ENCODE measurements at regions not wholly inside any gene's neighbourhood (a gene's known extent, or its start where the extent isn't known, plus 50 kb on each side); places are given as distances from the start of the nearest gene placed in this dataset.

DNA sequence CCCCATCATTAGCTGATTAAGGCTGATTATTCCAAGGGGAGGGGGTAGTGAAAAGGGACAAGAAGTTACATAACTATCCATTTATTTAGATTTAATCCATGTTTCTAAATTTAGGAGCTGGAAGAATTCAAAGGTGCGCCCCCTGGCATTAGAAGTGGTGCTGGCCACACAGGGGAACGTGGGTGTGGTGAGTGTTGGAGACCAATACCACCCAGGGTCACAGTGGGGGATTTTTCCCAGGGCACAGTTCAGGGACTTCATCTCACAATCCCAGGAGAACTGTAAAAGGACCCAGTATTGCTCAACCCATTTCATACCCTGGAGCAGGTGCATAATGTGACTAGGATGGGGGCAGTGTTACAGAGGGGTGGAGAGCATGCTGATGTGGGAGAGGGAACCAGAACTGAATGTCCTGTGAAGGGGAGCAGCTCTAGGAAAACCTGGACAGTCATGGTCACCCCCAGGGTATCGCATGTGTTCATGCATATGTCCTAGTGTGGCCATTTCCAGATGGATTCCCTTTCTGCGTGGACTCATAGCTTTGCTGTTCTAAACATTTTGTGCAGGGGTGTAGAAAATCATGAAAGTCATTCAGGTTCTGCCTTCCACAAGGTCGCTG, 110.3 kb downstream of the LSM3 start:
- no peak for DNase-seq

DNA sequence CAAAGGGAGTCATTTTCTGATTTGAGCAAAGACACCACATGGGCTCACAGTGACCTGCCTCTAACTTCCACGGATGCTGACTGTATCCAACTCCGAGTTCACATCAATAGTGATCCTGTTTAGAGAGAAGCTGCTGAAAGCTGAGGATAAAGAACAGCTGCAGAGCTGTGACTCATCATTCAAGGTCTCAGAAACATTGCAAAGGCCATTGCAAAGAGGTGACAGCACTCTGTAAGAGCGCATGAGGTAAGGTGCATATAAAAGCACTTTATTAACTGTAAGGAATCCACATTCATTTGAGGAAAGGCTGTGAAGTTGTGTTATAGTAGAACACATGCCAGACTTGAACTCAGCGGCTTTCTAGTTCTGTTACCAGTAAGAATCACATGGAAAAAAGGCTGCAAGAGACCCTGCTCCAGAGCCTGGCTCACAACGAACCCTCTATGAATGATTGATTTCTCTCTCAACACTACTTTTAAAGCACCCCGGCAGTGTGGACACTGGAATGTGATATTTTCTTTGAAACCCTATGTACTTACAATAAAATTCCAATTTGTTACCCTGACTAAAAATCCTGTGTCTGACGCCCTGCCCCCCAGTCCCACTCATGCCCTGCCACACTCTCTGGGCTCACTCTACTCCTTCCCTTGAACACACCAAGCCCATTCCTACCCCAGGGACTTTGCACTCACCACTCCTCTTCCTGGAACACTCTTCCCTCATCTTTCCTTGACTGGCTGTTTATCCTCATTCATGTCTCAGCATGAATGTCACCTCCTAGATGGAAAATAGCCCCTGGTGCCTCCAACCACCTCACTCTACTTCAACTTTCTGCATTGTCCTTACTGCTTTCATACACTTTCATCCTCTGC, 111.2 kb downstream of the LSM3 start:
- no peak for DNase-seq

DNA sequence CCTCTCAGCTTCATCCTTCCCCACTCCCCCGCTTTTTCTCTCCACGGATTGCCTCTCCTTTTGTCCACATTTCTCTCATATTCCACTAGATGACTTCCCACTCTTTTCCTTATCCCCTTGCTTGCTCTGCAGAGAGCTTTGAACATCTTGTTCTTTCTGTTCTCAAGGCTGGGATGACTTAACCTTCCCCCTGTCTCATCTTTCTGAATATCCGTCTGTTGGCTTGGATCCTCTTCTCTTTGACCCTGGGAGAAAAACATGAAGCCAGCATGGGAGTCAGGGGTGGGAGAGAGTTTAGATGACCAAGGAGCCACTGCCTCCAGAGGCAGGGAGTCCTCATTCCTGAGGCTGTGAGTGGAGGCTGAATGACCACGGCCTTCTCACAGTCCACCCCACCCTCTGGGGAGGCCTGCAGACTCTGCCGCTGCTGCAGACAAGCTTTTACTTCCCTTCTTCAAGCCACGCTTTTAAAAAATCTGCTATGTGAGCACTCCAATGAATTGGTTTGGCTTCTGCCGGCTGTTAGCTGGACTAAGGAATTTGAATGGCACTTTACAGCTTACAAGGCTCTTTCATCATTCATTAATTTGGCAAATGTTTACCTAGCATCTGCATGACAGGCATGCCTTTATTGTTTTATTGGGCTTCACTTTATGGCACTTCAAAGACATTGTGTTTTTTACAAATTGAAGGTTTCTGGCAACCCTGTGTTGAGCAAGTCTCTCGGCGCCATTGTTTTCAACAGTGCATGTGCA, 111.6 kb upstream of the SLC6A6 start:
- DNase-seq, result no peak

DNA sequence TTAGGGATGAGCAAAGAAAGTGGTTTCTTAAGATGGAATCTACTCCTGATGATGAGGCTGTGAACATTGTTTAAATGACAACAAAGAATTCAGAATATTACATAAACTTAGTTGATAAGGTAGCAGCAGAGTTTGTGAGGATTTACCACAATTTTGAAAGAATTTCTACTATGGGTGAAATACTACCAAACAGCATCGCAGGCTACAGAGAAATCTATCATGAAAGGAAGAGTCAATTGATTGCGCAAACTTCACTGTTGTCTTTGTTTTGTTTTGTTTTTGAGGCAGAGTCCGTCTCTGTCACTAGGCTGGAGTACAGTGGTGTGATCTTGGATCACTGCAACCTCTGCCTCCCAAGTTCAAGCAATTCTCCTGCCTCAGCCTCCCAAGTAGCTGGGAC, 107.4 kb upstream of the SLC6A6 start:
- no peak for DNase-seq

DNA sequence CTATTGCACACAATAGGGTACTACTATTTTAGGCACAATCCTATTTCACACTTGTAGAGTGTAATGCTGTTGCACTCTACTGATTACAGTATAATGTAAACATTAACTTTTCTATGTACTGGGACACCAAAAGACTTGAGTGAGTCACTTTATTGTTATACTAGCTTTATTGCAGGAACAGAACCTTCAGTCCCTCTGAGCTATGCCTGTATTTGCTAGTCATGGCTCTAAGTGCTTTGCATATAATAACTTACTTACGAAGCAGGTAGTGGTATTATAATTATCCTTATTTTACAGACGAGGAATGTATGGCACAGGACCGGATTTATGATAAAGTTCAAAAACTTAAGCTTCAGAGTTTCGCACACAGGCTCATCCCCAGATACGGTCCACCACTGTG, 106.6 kb upstream of the SLC6A6 start:
- DNase-seq, result no peak

DNA sequence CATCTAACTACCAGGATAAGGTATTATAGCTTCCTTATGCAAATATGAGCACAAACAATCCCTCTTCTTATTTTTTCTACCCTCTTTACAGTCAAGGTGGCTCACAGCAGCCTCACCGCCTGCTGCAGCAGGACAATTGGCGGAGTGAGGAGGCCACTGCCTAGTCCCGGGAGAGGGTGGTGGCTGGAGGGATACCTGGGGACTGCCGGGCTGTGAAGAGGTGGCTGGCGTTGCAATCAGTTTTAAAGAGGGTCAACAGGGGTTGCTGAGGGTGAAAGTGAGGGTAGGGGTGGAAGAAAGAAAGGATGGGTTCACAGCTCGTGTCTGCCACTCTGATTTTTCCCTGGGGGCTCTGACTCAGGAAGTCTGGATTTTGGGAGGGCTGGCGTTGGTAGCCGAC, 105.1 kb upstream of the SLC6A6 start:
- no peak for DNase-seq

DNA sequence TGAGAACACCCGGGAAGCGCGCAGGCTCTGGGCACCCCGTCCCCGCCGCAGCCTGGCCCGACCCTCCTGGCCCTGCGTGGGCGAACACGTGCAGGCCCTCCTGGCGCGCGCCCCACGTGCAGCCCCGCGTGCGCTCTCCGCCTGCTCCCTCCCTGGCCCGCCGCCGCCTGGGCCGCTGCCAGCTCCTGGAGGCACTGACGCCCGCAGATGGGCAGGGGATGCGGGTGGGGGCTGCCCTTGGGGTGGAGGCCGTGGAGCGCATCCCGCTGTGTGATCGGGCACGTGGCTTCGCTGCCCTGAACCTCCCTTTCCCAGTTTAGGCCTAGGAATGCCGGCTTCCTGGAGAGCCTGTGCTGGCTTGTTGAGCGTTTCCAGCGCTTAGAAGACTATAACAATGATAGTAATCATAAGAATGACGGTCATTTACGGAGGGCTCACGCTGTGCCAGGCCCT, 104.6 kb upstream of the SLC6A6 start:
- DNase-seq, result no peak

DNA sequence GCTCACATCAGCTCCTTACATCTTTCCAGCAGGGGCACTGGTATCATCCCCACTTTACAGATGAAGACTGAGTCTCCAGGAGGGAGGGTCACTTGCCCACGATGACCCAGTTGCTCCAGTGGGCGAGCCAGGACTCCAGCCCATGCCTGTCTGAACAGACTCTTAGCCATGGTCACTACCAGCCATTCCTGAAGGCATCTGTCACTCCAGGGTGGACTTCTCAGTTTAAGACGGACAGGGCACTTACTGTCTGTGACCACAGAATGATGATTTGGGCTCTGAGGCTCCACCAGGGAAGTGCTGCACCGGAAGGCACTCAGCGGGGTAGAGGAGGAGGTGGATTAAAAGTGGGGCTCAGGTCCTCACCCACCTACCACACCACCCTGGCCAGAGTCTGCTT, 104.0 kb upstream of the SLC6A6 start:
- DNase-seq, result no peak

DNA sequence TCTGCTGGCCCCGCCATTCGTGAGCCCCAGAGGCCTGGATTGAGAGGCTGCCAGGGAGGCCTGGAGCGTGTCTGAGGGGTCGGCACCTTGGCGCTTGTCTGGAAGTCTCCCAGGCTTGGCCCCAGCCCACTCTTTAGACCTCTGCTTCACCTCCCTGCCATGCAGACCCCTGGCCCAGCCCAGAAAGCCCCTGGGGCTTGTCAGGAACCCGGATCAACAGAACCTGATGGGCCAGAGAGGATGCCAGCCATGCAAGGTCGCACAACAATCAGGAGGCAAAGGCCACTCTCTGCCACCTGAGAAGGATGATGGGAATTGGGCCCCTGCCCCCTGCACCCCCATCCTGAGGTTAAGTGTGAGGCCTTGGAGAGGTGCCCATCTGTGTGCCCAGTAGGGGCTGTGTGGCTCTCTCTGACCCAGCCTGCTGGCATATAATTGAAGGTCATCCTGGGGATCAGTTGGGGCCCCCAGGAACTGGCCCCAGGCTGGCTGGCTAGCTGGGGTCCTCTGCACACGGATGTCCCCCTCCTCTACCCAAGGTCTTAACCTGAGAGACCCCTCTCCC, 103.3 kb upstream of the SLC6A6 start:
- DNase-seq, result no peak

DNA sequence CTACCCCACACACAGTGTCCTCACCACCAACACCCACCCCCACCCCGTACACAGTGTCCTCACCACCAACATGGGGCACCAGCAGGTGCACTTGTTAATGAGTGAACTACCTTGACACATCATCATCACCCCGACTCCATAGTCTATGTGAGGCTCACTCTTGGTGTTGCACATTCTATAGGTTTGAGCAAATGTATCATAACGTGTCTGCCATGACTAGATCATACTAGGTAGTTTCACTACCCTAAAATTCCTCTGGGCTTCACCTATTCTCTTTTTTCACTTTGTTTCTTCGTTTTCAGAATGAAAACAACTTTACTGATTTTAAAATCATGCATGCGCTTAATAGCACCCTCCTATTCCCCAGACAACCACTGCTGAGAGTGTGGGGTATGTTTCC, 102.6 kb upstream of the SLC6A6 start:
- DNase-seq, result no peak

DNA sequence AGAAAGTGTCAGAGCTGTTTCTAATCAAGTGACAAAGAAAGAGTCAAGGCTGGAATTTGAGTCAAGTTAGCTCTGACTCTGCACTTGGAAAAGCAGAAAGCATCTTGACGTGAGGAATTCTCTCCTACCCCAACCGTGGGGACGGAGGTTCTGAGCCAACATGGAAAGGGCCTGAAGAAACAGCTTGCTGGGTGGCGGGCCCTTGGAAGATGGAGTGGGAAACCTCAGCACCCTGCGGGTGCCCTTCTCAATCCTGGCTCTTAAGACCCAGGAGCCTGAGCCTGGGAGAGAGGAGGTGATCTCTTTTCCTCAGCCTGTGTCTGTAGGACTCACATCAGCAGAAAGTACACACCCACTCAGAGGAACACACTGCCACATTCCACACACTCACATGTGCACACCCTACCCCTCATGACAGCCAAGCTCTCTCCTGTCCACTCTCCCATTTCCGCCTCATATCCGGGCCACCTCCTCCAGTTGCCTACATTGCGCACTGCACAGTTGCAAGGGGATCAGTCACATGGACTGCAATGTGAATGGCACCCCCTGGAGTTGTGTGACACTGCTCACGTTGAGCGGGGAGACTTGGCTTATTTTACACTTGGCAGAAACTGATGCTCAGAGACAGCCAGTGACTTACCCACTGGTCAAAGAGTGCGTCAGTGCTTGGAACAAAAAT, 101.5 kb upstream of the SLC6A6 start:
- no peak for DNase-seq

DNA sequence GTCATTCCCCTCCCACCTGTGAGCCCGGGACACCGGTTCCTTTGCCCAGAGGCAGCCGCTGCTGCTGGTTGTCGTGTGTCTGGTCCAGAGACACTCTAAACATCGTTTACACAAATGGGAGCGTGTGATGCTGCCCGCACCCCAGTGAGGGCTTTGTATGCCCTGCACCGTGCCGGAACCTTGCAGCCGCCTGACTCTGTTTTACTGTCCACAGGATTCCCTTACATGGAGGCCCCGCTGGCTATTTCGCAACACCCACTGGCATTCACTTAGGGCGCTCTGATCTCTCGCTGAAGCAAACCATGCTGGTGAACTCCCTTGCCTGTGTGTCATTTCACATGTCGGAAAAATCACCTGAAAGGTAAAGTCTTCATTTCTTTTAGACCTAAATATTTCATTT, 100.8 kb upstream of the SLC6A6 start:
- DNase-seq, result no peak

DNA sequence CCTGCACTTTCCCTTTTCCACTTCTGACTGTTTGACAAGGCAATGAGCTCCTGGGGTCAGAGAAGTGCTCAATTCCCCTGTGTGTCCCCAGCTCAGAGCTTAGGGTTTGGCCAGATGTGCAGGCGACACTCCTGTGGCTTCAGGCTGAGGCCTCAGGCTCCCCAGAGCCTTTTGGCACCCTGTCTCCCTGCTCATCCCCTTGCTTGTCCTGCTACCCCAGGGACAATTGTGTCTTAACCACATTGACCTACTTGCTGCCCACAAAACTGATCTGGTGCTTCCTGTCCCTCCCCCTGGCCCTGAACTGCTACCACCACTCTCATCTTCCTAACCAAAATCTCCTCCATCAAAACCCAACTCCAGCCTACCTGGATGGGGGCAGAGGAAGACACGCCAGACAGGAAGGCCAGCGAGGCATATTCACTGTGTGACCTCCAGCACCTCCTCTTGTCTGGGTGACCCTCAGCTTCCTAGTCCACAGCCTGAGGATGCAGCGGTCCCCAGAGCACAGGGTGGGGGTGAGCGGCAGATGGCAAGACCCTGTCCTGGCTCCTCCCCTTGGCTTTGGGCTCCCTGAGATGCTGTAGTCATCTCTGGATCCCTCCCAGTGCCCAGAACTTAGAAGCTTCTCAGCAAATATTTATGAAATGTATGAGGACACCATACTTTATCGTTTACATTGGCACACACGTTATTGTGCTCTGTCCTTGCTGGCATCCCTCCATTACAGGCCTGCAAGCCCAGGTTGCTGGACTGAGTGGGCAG, 98.9 kb upstream of the SLC6A6 start:
- DNase-seq, result no peak

DNA sequence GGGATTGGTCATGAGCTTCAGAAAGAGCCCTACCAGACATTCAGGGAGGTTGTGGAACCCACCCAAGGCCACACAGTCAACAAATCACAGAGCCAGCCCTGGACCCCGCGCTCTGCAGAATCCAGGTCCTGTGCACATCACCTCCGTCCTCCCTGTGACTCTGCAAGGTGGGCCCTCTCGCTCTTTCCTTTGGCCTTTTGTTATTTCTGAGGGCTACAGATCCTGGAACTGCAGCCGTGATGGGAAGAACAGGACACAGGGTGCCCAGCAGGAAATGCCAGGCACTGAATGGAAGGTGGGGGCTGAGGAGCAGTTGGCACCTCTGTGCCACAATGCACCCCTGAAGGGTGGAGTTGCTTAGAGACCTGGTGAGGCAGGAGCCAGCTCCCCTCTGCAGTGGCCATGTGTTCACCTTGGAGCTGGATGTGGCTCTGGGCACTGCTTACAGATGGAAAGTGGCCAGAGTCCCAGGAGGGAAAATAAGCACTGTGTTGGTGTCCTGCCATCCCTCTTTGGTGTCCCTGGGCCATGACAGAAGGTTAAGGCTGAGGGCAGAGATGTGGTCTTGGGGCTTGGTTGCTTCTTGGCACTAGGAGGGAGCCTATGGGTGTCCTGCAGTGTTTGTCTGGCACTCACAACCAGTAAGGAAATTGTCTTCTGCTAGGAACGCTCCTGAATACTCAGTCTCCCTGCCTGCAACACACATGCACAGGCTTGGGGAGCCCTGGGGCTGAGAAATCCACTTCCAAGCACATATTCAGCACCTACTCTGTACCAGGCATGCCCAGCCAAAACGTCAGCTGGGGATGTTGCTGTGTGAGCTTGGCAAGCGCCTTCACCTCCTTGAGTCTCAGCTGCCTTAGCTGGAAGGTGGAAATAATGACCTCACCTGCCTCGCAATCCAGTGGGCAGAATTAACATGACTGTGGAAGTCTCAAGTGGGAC, 98.0 kb upstream of the SLC6A6 start:
- no peak for DNase-seq

DNA sequence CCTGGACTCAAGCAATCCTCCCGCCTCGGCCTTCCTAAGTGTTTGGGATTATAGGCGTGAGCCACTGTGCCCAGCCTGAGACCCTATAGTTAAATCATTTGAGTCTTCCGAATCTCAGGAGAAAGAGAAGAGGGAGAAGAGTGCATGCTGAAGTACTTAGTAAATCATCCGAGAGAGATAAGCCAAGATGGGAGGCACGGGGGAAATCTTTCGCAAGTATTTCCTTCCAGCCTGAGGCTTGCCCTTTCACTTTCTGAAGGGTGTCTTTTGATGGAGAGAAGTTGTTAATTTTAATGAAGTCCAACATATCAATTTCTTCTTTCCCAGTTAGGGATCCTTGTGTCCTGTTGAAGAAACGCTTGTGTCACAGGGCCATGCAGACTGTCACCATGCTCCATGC, 97.1 kb upstream of the SLC6A6 start:
- no peak for DNase-seq

DNA sequence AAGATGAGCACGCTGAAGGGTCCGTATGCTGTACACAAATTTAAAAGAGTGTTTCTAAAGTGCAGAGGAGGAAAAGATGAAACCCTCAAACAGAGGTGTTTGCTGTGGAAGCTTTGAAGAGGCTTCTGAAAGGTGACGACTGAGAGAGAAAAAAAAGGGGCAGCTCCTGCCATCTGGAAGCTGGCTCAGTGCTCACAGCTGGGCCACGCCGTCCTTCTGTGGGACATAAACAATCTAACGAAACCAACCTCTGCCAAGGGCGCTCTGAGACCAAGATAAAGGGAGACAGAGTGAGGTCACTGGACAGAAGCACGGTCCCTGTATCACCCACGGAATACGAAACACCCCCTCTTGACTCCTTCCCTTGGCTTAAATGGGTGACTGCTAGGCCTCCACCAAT, 96.3 kb upstream of the SLC6A6 start:
- DNase-seq, result no peak

DNA sequence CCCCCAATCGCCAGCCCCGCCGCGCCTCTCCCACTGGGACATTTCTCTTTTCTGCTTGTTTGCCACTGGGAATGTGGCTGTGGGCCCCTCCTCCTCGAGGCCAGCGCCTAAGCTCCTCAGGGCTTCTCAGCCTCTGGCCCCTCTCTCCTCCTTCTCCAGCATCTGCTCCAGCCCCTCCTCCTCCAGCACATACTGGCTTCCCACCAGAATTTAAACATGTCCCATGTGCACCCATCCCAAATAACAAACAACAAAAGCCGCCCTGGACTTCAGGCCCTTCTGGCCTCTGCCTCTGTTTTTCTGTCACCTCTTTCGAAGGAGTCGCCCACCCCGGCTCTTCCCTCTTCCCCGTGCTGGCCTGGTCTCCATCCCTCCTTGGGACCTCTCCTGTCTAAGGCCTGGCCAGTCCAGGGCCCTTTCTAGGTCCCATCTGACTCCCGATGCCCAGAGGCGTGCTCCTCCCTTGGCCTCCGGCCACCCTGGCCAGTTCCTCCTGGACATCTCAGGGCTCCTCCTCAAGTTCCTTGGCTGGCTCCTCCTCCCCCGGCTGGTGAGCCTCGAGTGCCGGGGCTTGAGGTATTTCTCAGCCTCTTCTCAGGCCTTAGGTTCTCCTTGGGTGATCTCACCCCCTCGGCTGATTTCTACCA, 94.6 kb upstream of the SLC6A6 start:
- no peak for DNase-seq

DNA sequence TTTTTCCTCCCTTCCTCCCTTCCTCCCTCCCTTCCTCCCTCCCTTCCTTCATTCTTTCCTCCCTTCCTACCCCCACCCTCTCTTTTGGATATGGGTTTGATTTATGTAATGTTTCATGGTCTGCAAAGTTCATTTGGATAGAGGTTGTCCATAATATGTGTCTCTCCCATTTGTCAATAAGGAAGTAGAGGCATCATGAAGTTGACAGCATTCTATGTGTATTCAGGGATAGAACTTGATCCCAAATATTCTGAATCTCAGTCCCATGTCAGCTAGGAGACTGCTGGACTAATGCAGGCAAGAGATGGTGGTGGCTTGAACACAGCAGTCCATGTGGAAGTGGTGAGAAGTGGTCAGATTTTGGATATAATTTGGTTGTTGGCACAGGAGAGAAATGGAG, 90.7 kb upstream of the SLC6A6 start:
- DNase-seq, result no peak

DNA sequence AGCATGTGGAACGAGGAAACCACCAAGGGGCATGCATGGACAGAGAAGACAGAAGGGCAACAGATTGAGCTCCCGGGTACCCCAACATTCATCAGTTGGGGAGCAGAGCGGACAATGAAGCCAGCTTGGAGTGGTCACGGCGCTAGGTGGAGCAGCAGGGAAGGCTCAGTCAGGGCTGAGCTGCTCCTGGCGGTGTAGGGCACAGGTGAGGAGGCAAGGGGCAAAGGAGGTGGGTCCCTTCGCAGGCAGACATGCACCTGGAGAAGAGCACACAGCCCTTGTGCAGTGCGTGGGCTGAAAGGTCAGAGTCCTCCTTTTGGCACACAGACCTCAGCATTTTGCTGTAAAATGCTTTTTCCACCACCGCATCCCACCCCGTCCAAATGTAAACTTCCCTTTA, 90.0 kb upstream of the SLC6A6 start:
- no peak for DNase-seq

DNA sequence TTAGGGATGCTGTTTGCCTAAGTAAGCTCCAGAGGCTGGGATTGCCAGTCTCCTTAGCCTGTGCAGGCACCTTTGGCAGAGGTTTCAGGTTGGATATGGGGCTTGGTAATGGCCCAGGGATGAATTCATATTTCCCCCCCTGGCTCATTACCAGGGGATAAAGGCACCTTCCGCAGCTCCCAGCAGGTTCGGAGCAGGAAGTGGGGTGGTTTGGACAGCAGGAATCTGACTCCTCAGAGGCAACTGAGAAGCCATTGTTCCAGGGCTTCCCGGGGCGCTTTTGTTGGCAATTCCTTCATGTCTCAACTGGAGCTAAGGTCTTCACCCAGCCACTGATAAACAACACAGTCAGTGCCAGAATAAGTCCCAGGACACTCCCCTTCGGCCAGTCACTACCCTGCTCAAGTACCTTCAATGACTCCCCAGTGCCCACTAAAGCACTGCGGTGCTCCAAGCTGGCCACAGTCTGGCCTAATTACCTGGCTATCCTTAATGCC, 85.3 kb upstream of the SLC6A6 start:
- DNase-seq, result no peak

All from CD4-positive, alpha-beta T cell treated with Interleukin-4 for 1 hour (primary cell).